HG03045 (cell line): ENCODE measurements at regions not wholly inside any gene's neighbourhood (a gene's known extent, or its start where the extent isn't known, plus 50 kb on each side); places are given as distances from the start of the nearest gene placed in this dataset.

Experiments
- ATAC-seq: cut with Tn5 transposase; IDR thresholded peaks from one replicate; pipeline ENCODE4 v1.9.1; 2021; ENCODE audit warnings: mild to moderate bottlenecking, moderate library complexity; ENCODE audit not compliant: unreplicated experiment

DNA sequence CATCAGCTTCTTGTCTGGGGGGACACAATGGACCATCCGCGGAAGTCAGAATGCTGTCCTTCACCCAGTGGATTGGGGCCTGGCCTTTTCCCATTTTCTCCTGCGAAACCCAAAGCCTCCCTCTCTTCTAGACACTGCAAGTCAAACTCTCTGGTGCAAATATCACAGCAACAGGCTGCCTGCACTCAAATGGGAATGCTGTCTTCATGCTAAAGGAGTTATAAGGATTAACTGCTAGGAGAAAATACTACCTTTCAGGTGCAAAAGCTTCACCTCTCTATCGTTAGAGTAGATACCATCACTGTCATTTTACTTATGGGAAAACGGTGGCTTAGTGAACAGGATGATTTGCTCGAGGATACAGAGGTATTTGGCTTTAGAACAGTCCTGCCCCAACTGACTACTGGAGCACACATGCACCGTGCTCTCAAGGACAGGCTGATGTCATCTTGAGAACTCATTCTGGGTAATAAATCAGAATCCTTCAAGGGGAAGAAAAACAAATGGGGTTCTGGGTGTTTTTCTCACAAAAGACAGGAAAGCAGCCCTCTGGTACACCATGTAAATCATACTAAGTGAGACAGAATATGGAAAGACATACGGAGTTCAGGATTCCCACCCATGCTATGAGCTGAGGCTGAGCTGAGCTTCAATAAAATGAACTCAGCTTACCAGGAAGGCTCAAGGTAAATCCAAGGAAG is 100.9 kb downstream of the SAMD9 start:
- ATAC-seq = no peak

- no peak for ATAC-seq
Measured at GRCh38 chr7:93015779-93016481, 101.8 kb downstream of the SAMD9 start.

DNA sequence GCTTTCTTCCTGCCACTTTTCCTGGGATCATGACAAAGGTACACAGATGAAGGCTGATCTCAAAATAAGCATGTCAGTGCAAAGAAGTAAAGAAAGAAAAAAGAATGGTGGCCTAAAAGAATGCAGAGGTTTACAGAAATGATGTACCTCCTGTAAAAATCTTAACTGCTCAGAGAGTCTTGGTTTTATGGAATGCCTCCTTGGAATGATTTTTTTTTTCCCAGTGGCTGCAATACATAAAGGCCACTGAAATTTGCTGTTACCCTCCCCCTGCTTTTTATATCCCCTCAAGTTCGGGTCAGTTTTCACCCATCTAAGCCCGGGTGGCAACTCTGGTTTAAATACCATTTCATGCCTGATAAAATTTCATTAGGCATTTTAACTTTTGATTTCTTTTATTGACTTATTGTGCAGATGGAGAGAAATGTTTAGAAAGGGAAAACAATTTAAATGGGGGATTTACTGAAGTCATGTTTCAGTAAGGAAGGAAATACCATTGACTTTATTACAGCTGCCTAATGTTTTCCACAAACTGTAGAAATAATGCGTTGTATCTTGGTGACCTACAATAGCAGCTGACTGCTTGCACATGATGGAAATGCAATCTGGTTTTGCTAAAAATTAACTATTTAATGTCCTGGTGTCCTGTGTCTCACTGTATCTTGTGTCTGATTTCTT is 102.5 kb downstream of the SAMD9 start:
- ATAC-seq = no peak

GRCh38 chr7:93014410-93014809 is 103.4 kb downstream of the SAMD9 start:
- ATAC-seq = no peak

- ATAC-seq = no peak
Measured at GRCh38 chr7:93013446-93014061, 104.2 kb downstream of the SAMD9 start.

GRCh38 chr7:93011351-93012294 is 106.2 kb downstream of the SAMD9 start:
- ATAC-seq = no peak

- no peak for ATAC-seq
Measured at GRCh38 chr7:93008833-93009232, 108.9 kb downstream of the SAMD9 start.

DNA sequence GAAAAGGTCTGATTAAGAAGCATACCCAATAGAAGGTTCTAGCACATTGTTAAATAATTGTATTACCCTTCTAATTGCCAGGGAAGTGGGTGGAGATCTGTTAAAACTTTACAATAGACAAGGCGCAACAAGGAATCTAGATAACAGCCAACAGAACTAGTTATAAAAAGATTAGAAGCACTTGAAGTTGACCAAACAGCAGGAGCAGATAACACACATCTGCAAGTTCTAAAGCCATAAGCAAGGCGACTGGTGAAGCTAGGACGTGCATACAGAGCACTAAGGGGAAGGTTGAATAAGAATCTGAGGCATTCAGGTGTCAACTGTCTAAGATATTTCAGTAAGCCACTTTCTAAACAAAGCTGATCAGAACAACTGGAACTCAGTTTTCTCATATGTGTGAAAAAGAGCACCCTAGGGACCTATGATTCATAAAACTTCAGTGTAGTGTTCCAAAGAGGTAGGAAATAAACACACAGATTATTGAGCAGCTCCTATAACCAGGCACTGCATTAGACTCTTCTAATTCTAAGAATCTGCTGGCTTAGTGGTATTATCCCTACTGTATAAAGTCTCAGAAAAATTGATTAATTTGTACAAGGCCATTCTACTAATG is 111.2 kb downstream of the SAMD9 start:
- ATAC-seq = no peak

DNA sequence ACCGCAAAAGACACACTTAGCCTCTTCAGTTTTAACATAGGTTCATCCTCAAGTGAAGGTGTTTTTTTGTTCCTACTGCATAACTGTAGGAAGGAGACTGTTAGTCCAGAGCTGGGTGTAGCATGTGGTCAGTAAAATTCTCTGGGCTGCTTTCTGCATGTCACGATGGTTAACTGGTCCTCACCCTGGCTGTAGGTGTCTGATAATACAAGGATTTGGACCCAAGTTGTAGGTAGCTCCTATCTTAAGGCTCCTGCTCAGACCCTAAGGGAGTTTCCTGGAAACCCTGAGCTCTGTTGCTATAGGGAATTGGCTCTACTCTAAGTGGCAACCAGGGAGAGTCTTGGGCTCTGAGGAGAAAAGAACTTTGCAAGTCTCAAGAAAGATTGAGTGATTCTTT is 112.9 kb downstream of the SAMD9 start:
- ATAC-seq = no peak

DNA sequence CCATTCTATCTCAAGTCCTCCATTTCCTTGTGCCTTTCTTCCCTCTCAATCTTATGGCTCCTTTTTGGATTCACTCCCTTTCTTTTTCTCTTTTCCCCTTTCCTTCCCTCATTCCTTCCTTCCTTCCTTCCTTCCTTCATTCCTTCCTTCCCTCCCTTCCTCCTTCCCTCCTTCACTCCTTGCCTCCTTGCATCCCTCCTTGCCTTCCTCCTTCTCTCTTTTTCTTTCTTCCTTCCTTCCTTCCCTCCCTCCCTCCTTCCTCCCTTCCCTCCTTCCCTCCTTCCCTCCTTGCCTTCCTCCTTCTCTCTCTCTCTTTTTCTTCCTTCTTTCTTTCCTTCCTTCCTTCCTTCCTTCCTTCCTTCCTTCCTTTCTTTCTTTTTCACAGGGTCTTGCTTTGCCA is 120.1 kb downstream of the SAMD9 start:
- no peak for ATAC-seq

- ATAC-seq = no peak
Measured at GRCh38 chr7:92997152-92997551, 120.6 kb downstream of the SAMD9 start.

DNA sequence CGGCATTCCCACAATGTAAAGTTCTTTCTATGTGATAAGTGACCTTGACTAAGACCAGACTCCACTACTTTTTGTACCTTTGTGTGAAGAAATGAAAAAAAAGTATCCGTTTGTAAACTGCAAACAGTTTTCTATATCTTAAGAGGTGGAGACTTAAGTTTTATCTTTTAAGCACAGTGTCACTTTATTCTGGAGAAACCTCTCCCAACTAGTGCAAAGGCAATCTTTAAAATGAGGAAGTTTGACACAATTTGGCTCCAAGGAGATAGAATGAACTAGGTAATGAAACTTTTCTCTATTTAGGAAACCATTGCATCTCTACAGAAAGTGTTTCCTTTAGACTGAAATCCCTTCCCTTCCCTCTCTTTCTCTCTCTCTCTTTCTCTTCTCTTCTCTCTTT is 122.9 kb downstream of the SAMD9 start:
- no peak for ATAC-seq

GRCh38 chr7:92992932-92993331 is 124.8 kb downstream of the SAMD9 start:
- ATAC-seq = no peak

- ATAC-seq = no peak
Measured at GRCh38 chr7:92992483-92992882, 125.3 kb downstream of the SAMD9 start.

DNA sequence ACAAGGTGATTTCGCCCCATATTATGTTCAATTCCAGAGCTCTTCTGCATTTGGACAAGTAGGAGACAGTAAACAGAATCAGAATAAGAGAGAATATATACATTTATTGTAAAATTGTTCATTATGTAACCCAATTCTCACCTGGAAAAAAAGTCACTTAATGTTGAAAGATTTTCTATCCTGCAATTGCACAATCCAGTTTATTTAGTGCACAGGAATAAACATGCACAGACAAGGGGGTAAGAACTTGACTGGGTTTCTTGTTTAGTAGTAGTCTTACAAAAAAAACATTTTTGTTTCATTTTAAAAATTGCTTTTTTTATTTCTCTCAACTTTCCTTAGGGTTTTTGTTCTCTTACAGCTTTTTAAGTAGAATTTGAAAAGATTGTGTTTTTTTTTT is 126.6 kb downstream of the SAMD9 start:
- no peak for ATAC-seq

GRCh38 chr7:92988941-92989545 is 128.7 kb downstream of the SAMD9 start:
- ATAC-seq = no peak

- ATAC-seq = no peak
Measured at GRCh38 chr7:92988051-92988450, 129.7 kb downstream of the SAMD9 start.

DNA sequence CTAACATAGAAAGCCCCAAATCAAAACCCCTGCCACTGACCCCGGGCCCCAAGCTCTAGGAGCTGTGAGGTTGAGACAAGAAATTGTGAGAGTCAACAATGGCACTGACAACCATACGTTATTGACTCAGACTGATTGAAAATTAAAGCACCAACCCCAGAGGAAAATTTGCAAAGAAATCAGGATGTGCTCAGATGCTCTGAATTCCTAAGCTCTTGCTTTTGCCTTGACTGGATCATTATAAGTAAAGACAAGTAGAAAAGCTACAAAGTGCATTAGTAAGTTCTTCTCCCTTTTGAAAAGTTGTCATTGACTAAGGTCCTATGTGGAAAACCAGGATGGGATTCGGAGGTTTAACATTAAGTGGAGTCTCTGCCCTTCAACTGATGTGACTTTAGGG is 130.2 kb downstream of the SAMD9 start:
- ATAC-seq = no peak

DNA sequence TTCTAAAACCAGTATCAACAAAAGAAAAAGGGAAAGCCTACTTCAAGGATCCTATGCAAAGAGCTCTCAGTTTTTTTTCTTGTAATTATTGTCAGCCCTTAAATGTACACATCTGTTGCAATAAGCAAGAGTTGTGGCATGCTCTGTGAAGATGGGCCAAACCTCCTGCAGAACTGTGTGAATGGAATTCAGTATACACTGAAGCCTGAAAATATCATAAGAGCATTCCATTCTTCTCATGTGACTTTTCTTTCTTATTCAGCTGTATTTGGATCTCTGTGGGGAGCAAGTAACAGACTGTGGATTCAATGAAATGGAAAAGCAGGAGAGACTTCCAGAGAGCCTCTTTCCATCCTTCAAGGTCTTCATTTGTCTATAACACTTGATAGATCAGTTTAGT is 130.7 kb downstream of the SAMD9 start:
- no peak for ATAC-seq

- ATAC-seq = no peak
Measured at GRCh38 chr7:92982928-92983327, 134.9 kb downstream of the SAMD9 start.
